Right atrium auricular region (tissue), 2 donors: ENCODE measurements at regions not wholly inside any gene's neighbourhood (a gene's known extent, or its start where the extent isn't known, plus 50 kb on each side); places are given as distances from the start of the nearest gene placed in this dataset.

Source experiments
- DNase-seq: peaks from one replicate; pipeline ENCODE4 v3.0.0-alpha.2; 2019; ENCODE audit warnings: low spot score
- H3K27ac ChIP-seq, 2 donors: fragments of 200-600 bp; sonication (generic); 1 replicate in 1 of 2; 2 replicates in 1 of 2; pipeline ENCODE4 v1.5.1; 2016 to 2019
- H3K27me3 ChIP-seq, 2 donors: fragments of 200-600 bp; sonication (generic); one replicate each; pipeline versions ENCODE4 v1.5.1 to v1.6.0; 2017 to 2019
- H3K36me3 ChIP-seq: fragments of 200-600 bp; sonication (generic); one replicate; pipeline ENCODE4 v1.5.1; 2016
- H3K4me1 ChIP-seq, 2 donors: fragments of 200-600 bp; sonication (generic); one replicate each; pipeline versions ENCODE4 v1.5.1 to v1.6.0; 2017 to 2019
- H3K4me3 ChIP-seq, 2 donors: fragments of 200-600 bp; sonication (generic); 1 replicate in 1 of 2; 2 replicates in 1 of 2; pipeline ENCODE4 v1.5.1; 2017 to 2019; ENCODE audit warnings: mild to moderate bottlenecking in 1 of 2, moderate library complexity in 1 of 2
- H3K9me3 ChIP-seq, 2 donors: fragments of 200-600 bp; sonication (generic); one replicate each; pipeline ENCODE4 v1.5.1; 2019
- TF ChIP-seq, protein P1 (sequence below), 2 donors: fragments of 200-600 bp; sonication (generic); IDR thresholded peaks; one replicate each; pipeline ENCODE4 v1.5.1; 2019; ENCODE audit warnings: antibody characterized with exemption in 2 of 2

- no peaks in the 10 kb centered on the region for H3K9me3 ChIP-seq
- no peak for DNase-seq
- no peaks in the 10 kb centered on the region for H3K27me3 ChIP-seq
- H3K4me3 ChIP-seq = no peak overlapping the region
- TF ChIP-seq, protein P1, sequence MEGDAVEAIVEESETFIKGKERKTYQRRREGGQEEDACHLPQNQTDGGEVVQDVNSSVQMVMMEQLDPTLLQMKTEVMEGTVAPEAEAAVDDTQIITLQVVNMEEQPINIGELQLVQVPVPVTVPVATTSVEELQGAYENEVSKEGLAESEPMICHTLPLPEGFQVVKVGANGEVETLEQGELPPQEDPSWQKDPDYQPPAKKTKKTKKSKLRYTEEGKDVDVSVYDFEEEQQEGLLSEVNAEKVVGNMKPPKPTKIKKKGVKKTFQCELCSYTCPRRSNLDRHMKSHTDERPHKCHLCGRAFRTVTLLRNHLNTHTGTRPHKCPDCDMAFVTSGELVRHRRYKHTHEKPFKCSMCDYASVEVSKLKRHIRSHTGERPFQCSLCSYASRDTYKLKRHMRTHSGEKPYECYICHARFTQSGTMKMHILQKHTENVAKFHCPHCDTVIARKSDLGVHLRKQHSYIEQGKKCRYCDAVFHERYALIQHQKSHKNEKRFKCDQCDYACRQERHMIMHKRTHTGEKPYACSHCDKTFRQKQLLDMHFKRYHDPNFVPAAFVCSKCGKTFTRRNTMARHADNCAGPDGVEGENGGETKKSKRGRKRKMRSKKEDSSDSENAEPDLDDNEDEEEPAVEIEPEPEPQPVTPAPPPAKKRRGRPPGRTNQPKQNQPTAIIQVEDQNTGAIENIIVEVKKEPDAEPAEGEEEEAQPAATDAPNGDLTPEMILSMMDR (IDR thresholded peaks at IDR 0.05) = no peak
- H3K4me1 ChIP-seq = no peaks in the 10 kb centered on the region
- H3K36me3 ChIP-seq = no peaks in the 10 kb centered on the region
- H3K27ac ChIP-seq = no peak overlapping the region
Observed at GRCh38 chr11:81359476-81359875, 1374.2 kb downstream of the FAM181B start.

DNA sequence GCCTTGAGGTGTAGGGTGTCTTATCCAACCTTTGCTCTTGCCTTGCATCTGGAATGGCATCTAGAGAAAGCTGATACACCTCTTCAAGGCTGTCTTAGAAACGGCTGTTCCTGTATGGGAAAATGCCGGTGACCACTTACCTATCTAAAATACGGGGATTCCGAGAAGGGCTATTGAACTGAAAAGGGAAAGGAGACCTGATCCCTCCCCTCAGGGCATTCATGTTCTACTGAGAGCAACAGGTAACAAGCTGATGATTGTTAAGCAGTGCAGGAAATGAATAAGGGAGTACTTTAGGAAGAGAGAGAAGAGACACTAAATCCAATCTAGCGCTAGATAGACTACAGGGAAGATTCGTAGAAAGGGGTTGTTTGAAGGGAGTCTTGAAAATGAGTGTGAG, 1388.1 kb downstream of the FAM181B start:
- H3K27ac ChIP-seq = no peak overlapping the region
- no peaks in the 10 kb centered on the region for H3K36me3 ChIP-seq
- no peaks in the 10 kb centered on the region for H3K4me1 ChIP-seq
- H3K9me3 ChIP-seq = no peaks in the 10 kb centered on the region
- H3K4me3 ChIP-seq = no peak overlapping the region
- TF ChIP-seq, protein P1 (IDR thresholded peaks at IDR 0.05) = no peak
- H3K27me3 ChIP-seq = no peaks in the 10 kb centered on the region
- no peak for DNase-seq

DNA sequence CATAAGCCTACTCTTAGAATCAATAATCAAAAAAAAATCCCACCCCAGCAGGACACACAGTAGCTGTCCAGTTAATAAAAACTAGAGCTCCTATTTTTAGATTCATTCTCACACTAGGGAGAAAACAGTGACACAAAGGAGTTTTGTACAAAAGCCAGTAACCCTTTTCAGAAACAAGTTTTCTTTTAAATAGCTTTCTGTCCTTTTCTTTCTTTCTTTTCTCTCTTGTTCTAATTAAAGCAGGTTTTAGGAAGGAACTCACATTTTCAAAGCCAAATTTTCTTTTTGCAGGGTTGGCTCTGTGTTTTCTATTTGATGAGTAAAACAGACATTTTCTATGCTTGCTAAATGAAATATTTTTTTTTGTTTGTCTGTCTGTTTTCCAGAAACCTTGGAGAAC, 1390.7 kb downstream of the FAM181B start:
- TF ChIP-seq, protein P1 (IDR thresholded peaks at IDR 0.05) = no peak
- Histone ChIP-seq H3K36me3 (no peaks in the 10 kb centered on the region), H3K27me3 (no peaks in the 10 kb centered on the region), H3K4me1 (no peaks in the 10 kb centered on the region), H3K4me3 (no peak overlapping the region), H3K27ac (no peak overlapping the region), H3K9me3 (no peaks in the 10 kb centered on the region)
- DNase-seq = no peak

GRCh38 chr11:81340225-81340624, 1393.4 kb downstream of the FAM181B start:
- TF ChIP-seq, protein P1 (IDR thresholded peaks at IDR 0.05) = no peak
- DNase-seq = no peak
- H3K36me3 ChIP-seq = no peaks in the 10 kb centered on the region
- no peaks in the 10 kb centered on the region for H3K4me1 ChIP-seq
- H3K9me3 ChIP-seq = no peaks in the 10 kb centered on the region
- no peaks in the 10 kb centered on the region for H3K27me3 ChIP-seq
- H3K27ac ChIP-seq = no peak overlapping the region
- no peak overlapping the region for H3K4me3 ChIP-seq

GRCh38 chr11:81339521-81339920, 1394.1 kb downstream of the FAM181B start:
- Histone ChIP-seq H3K27me3 (no peaks in the 10 kb centered on the region), H3K27ac (no peak overlapping the region), H3K4me1 (no peaks in the 10 kb centered on the region), H3K36me3 (no peaks in the 10 kb centered on the region), H3K9me3 (no peaks in the 10 kb centered on the region), H3K4me3 (no peak overlapping the region)
- TF ChIP-seq, protein P1 (IDR thresholded peaks at IDR 0.05) = no peak
- DNase-seq = no peak

DNA sequence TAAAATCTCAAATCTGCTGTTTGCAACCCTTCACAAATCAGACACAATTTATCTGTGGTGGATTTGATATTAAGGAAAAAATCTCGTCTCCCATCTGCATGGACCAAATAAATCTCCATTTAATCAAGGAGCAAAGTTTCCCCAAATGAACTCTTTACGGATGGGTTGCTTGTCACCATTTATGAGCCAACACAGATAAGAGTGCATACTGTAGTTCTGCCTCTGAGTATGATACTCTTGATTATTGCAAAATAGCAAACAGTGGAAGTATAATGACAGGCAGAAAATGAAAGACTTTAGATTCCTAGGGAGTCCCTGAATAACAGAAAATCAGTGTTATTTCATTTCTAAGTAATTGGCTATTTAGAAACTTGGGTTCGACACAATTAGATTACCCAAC, 1395.9 kb downstream of the FAM181B start:
- TF ChIP-seq, protein P1 (IDR thresholded peaks at IDR 0.05) = no peak
- no peak for DNase-seq
- H3K36me3 ChIP-seq = no peaks in the 10 kb centered on the region
- H3K4me3 ChIP-seq = no peak overlapping the region
- H3K9me3 ChIP-seq = no peaks in the 10 kb centered on the region
- no peak overlapping the region for H3K27ac ChIP-seq
- no peaks in the 10 kb centered on the region for H3K27me3 ChIP-seq
- no peaks in the 10 kb centered on the region for H3K4me1 ChIP-seq
